GM12878 (cell line): ENCODE measurements at regions not wholly inside any gene's neighbourhood (a gene's known extent, or its start where the extent isn't known, plus 50 kb on each side); places are given as distances from the start of the nearest gene placed in this dataset.

Experiments used
- ATAC-seq: fragments of 200-7000 bp; cut with Tn5 transposase; 3 replicates; pipeline ENCODE4 v1.9.1; 2020; ENCODE audit warnings: mild to moderate bottlenecking, moderate library complexity
- BruUV-seq: library from RNA; stranded (reverse); fragments of 400-500 nt; replicated peaks from 2 replicates; lab custom pipeline; 2021; lab: Mats Ljungman, UMichigan
- CTCF ChIA-PET: fragments of 300-600 bp; sonication (Branson Sonifier 250); formaldehyde crosslinking; extraction: SDS; loops from one replicate; lab custom pipeline; 2021; ENCODE audit warnings: inconsistent platforms; lab: Yijun Ruan, JAX
- POLR2A ChIA-PET: fragments of 350-600 bp; formaldehyde crosslinking; extraction: SDS; loops from one replicate; lab custom pipeline; 2021; ENCODE audit warnings: inconsistent platforms; lab: Charles Lee
- RAD21 ChIA-PET: fragments of 300-600 bp; sonication (Branson Sonifier 250); formaldehyde crosslinking; loops from one replicate; lab custom pipeline; 2023; ENCODE audit warnings: antibody characterized with exemption; ENCODE audit not compliant: unreplicated experiment; lab: Charles Lee
- SMC1A ChIA-PET: fragments of 300-600 bp; sonication (Branson Sonifier 250); formaldehyde crosslinking; loops from one replicate; lab custom pipeline; 2023; ENCODE audit not compliant: unreplicated experiment, uncharacterized antibody; lab: Charles Lee
- DNase-seq: peaks from one replicate; pipeline ENCODE4 v3.0.0-alpha.2; 2011; ENCODE audit warnings: low read depth, low spot score
- FAIRE-seq: peaks from 3 replicates; lab custom pipeline; 2011; peaks lifted over from hg19 to GRCh38; lab: Jason Lieb, UNC
- H2AFZ ChIP-seq: 2 replicates; pipeline ENCODE4 v1.6.0; 2011; ENCODE audit warnings: low read depth, low read length, control low read depth; ENCODE audit not compliant: control insufficient read depth
- H3K27ac ChIP-seq: 2 replicates; pipeline ENCODE4 v1.5.1; 2011; ENCODE audit warnings: control low read depth; ENCODE audit not compliant: control insufficient read depth, insufficient read depth
- H3K27me3 ChIP-seq, 2 experiments: replicated peaks in 1 of 2; 2 replicates each; pipeline versions ENCODE4 v1.6.0 to v1.6.1; 2011; ENCODE audit warnings: low read length in 1 of 2; ENCODE audit not compliant: control insufficient read depth in 2 of 2, insufficient read depth in 2 of 2
- H3K36me3 ChIP-seq, 2 experiments: 2 replicates each; pipeline ENCODE4 v1.5.1; 2011; ENCODE audit warnings: low read length in 1 of 2; ENCODE audit not compliant: control insufficient read depth in 2 of 2, insufficient read depth in 2 of 2
- H3K4me1 ChIP-seq: 2 replicates; pipeline ENCODE4 v1.6.1; 2011; ENCODE audit warnings: mild to moderate bottlenecking, low read length, moderate library complexity, mixed read lengths; ENCODE audit not compliant: control insufficient read depth, insufficient read depth
- H3K4me2 ChIP-seq: 2 replicates; pipeline ENCODE4 v1.6.0; 2011; ENCODE audit warnings: control low read depth; ENCODE audit not compliant: control insufficient read depth, insufficient read depth
- H3K4me3 ChIP-seq: fragments of 200-600 bp; sonication (generic); 2 replicates; pipeline ENCODE4 v1.5.1; 2016
- H3K79me2 ChIP-seq: 2 replicates; pipeline ENCODE4 v1.6.0; 2011; ENCODE audit warnings: low read length; ENCODE audit not compliant: control insufficient read depth, insufficient read depth
- H3K9ac ChIP-seq: 2 replicates; pipeline ENCODE4 v1.8.0; 2011; ENCODE audit warnings: low read length, control low read depth, mixed read lengths; ENCODE audit not compliant: control insufficient read depth, insufficient read depth
- H3K9me3 ChIP-seq: replicated peaks from 3 replicates; pipeline ENCODE4 v1.5.1; 2011; ENCODE audit warnings: mild to moderate bottlenecking, low read length; ENCODE audit not compliant: control insufficient read depth, insufficient read depth
- H4K20me1 ChIP-seq: 2 replicates; pipeline ENCODE4 v1.6.0; 2011; ENCODE audit not compliant: control insufficient read depth, insufficient read depth
- BRCA1 ChIP-seq: IDR thresholded peaks from 2 replicates; pipeline ENCODE4 v1.6.1; 2011; ENCODE audit warnings: low read depth, low read length, improper control_type of control experiment
- CREM ChIP-seq: IDR thresholded peaks from 2 replicates; pipeline ENCODE4 v1.6.1; 2014; ENCODE audit warnings: antibody characterized with exemption, low read depth
- ETV6 ChIP-seq, 2 experiments: fragments of 450-650 bp in 1 of 2; IDR thresholded peaks in 1 of 2; conservative IDR thresholded peaks in 1 of 2; 2 replicates each; pipeline ENCODE4 v1.6.1; 2014; ENCODE audit warnings: antibody characterized with exemption in 1 of 2, borderline replicate concordance in 1 of 2, low read depth in 1 of 2, mild to moderate bottlenecking in 1 of 2, moderate library complexity in 1 of 2
- FOXM1 ChIP-seq: IDR thresholded peaks from 2 replicates; pipeline ENCODE4 v1.6.1; 2012; ENCODE audit warnings: low read depth, mild to moderate bottlenecking, inconsistent platforms, low read length, moderate library complexity
- GABPA ChIP-seq: IDR thresholded peaks from 2 replicates; pipeline ENCODE4 v1.6.1; 2014; ENCODE audit warnings: antibody characterized with exemption, low read depth, mild to moderate bottlenecking, inconsistent platforms
- IRF4 ChIP-seq: IDR thresholded peaks from 2 replicates; pipeline ENCODE4 v1.6.1; 2011; ENCODE audit warnings: low read depth, low read length
- JUND ChIP-seq: IDR thresholded peaks from 2 replicates; pipeline ENCODE4 v1.6.1; 2012; ENCODE audit warnings: low read depth, mild to moderate bottlenecking, low read length, improper control_type of control experiment, moderate library complexity
- KAT2A ChIP-seq: conservative IDR thresholded peaks from 2 replicates; pipeline ENCODE4 v1.6.1; 2011; ENCODE audit warnings: low read depth, low read length; ENCODE audit not compliant: control insufficient read depth
- MTA2 ChIP-seq: fragments of 450-650 bp; IDR thresholded peaks from 2 replicates; pipeline ENCODE4 v1.6.1; 2016; ENCODE audit warnings: low read depth, mild to moderate bottlenecking, moderate library complexity
- SIX5 ChIP-seq: IDR thresholded peaks from 2 replicates; pipeline ENCODE4 v1.6.1; 2011; ENCODE audit warnings: mild to moderate bottlenecking, low read depth, low read length, moderate library complexity; ENCODE audit not compliant: severe bottlenecking
- SMC3 ChIP-seq: IDR thresholded peaks from 2 replicates; pipeline ENCODE4 v1.6.1; 2011; ENCODE audit warnings: low read length, improper control_type of control experiment, borderline replicate concordance
- SUPT20H ChIP-seq: IDR thresholded peaks from 2 replicates; pipeline ENCODE4 v1.6.1; 2011; ENCODE audit warnings: low read depth, mild to moderate bottlenecking, low read length, moderate library complexity, borderline replicate concordance; ENCODE audit not compliant: control insufficient read depth
- ZNF217 ChIP-seq: fragments of 450-650 bp; IDR thresholded peaks from 2 replicates; pipeline ENCODE4 v1.6.1; 2017; ENCODE audit warnings: antibody characterized with exemption, mild to moderate bottlenecking
- ZNF24 ChIP-seq: fragments of 450-650 bp; IDR thresholded peaks from 2 replicates; pipeline ENCODE4 v1.6.1; 2017; ENCODE audit warnings: antibody characterized with exemption, mild to moderate bottlenecking
- WGBS: methylation state at CpG from one replicate; pipeline ENCODE4 v1.1.6; 2016; ENCODE audit warnings: low lambda C conversion rate; ENCODE audit not compliant: insufficient replicate concordance, insufficient coverage; ENCODE audit errors: missing lambda C conversion rate; 5-methylcytosine and 5-hydroxymethylcytosine counted together
- in situ Hi-C: fragments of 300-500 bp; cut with MboI; formaldehyde crosslinking; loops from 9 replicates; pipeline ENCODE4 v1.14.3; 2018; ENCODE audit warnings: mixed read lengths
- intact Hi-C: fragments of 100-400 bp; cut with micrococcal nuclease; formaldehyde crosslinking; loops from one replicate; pipeline ENCODE4 v1.14.2; 2022; ENCODE audit not compliant: unreplicated experiment
- TF ChIP-seq, protein P1 (sequence below): fragments of 450-650 bp; IDR thresholded peaks from 2 replicates; pipeline ENCODE4 v1.6.1; 2018; ENCODE audit warnings: mild to moderate bottlenecking, low read depth, moderate library complexity; ENCODE audit not compliant: partially characterized antibody
- TF ChIP-seq, protein P2 (sequence below): fragments of 450-650 bp; IDR thresholded peaks from 2 replicates; pipeline ENCODE4 v1.6.1; 2017; ENCODE audit warnings: mild to moderate bottlenecking, moderate library complexity

DNA sequence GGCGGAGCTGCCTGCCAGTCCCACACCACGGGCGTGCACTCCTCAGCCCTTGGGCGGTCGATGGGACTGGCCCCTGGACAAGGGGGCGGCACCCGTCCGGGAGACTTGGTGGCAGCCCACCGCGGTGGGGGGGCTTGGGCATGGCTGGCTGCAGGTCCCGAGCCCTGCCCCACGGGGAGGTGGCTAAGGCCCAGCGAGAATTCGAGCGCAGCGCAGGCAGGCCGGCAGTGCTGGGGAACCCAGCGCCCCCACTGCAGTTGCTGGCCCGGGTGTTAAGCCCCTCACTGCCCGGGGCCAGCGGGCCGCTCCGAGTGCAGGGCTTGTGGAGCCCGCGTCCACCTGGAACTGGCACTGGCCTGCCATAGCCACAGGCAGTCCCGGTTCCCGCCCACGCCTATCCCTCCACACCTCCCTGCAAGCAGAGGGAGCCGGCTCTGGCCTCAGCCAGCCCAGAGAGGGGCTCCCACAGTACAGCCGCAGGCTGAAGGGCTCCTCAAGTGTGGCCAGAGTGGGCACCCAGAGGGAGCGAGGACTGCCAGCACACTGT is 742.9 kb upstream of the DDX18 start (continued):
- TF ChIP-seq IRF4 (no peak), ZNF24 (no peak), GABPA (no peak), BRCA1 (no peak), ZNF217 (no peak)

DNA sequence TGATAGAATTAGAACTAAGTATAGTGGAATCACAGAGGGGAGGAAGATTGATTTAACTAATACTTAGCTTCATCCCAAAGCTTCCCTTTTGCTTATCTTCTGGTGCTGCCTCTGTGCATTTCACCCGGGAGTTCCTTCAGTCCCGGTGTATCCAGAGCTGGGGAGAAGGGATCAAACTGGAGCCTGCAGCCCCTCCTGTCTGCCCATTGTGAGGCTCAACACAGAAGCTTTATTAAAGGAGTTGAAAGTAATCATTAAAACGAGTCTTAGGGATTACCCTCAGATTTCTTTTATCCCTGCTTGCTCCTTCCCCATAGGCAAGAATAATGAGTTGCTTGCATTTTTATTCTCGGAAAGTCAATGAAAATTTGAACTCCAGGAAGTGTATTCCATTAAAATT is 739.7 kb upstream of the DDX18 start:
- Histone ChIP-seq H3K4me3 (no peak overlapping the region), H3K4me1 (no peaks in the 10 kb centered on the region), H2AFZ (no peak overlapping the region), H3K9me3 (no peaks in the 10 kb centered on the region; the same call in 2 of the 3 replicates), H4K20me1 (no peaks in the 10 kb centered on the region), H3K9ac (no peak overlapping the region), H3K79me2 (no peaks in the 10 kb centered on the region), H3K4me2 (no peak overlapping the region), H3K27me3 (no peaks in the 10 kb centered on the region), H3K36me3 (no peaks in the 10 kb centered on the region), H3K27ac (no peak overlapping the region)
- in situ Hi-C loops, result no loop called here
- no TSS peak for BruUV-seq
- POLR2A ChIA-PET, result no interaction called here
- intact Hi-C loops, result no loop called here
- no peak for ATAC-seq
- SMC1A ChIA-PET, result interaction anchor here (1.1 kb wide), 1 partner anchor 9 kb away, joined by 3 read pairs; no protein-coding TSS in a partner anchor
- no peak for FAIRE-seq
- CTCF ChIA-PET, result no interaction called here
- WGBS, result 22% methylated on average over 4 of the region's 4 CpGs
- DNase-seq, result no peak
- RAD21 ChIA-PET, result no interaction called here
- TF ChIP-seq SUPT20H (no peak), FOXM1 (no peak), KAT2A (no peak), ETV6 (conservative IDR thresholded peaks at IDR 0.05 in 1 of 2, IDR thresholded peaks at IDR 0.05 in 1 of 2; ENCODE audit: borderline replicate concordance in 1 of 2, low read depth in 1 of 2) (no peak), SIX5 (no peak), CREM (no peak), IRF4 (no peak), SMC3 (no peak), MTA2 (no peak), JUND (no peak)
- TF ChIP-seq, protein P1, sequence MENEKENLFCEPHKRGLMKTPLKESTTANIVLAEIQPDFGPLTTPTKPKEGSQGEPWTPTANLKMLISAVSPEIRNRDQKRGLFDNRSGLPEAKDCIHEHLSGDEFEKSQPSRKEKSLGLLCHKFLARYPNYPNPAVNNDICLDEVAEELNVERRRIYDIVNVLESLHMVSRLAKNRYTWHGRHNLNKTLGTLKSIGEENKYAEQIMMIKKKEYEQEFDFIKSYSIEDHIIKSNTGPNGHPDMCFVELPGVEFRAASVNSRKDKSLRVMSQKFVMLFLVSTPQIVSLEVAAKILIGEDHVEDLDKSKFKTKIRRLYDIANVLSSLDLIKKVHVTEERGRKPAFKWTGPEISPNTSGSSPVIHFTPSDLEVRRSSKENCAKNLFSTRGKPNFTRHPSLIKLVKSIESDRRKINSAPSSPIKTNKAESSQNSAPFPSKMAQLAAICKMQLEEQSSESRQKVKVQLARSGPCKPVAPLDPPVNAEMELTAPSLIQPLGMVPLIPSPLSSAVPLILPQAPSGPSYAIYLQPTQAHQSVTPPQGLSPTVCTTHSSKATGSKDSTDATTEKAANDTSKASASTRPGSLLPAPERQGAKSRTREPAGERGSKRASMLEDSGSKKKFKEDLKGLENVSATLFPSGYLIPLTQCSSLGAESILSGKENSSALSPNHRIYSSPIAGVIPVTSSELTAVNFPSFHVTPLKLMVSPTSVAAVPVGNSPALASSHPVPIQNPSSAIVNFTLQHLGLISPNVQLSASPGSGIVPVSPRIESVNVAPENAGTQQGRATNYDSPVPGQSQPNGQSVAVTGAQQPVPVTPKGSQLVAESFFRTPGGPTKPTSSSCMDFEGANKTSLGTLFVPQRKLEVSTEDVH, result no peak
- TF ChIP-seq, protein P2, sequence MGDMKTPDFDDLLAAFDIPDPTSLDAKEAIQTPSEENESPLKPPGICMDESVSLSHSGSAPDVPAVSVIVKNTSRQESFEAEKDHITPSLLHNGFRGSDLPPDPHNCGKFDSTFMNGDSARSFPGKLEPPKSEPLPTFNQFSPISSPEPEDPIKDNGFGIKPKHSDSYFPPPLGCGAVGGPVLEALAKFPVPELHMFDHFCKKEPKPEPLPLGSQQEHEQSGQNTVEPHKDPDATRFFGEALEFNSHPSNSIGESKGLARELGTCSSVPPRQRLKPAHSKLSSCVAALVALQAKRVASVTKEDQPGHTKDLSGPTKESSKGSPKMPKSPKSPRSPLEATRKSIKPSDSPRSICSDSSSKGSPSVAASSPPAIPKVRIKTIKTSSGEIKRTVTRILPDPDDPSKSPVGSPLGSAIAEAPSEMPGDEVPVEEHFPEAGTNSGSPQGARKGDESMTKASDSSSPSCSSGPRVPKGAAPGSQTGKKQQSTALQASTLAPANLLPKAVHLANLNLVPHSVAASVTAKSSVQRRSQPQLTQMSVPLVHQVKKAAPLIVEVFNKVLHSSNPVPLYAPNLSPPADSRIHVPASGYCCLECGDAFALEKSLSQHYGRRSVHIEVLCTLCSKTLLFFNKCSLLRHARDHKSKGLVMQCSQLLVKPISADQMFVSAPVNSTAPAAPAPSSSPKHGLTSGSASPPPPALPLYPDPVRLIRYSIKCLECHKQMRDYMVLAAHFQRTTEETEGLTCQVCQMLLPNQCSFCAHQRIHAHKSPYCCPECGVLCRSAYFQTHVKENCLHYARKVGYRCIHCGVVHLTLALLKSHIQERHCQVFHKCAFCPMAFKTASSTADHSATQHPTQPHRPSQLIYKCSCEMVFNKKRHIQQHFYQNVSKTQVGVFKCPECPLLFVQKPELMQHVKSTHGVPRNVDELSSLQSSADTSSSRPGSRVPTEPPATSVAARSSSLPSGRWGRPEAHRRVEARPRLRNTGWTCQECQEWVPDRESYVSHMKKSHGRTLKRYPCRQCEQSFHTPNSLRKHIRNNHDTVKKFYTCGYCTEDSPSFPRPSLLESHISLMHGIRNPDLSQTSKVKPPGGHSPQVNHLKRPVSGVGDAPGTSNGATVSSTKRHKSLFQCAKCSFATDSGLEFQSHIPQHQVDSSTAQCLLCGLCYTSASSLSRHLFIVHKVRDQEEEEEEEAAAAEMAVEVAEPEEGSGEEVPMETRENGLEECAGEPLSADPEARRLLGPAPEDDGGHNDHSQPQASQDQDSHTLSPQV, result no peak
